SH-SY5Y (cell line): ENCODE measurements at regions not wholly inside any gene's neighbourhood (a gene's known extent, or its start where the extent isn't known, plus 50 kb on each side); places are given as distances from the start of the nearest gene placed in this dataset.

ENCODE experiments used
- GATA2 ChIP-seq: IDR thresholded peaks from 2 replicates; pipeline ENCODE4 v1.6.1; 2011; ENCODE audit warnings: mild to moderate bottlenecking, low read depth, low read length
- GATA3 ChIP-seq: IDR thresholded peaks from 2 replicates; pipeline ENCODE4 v1.6.1; 2011; ENCODE audit warnings: low read depth, mild to moderate bottlenecking, low read length, moderate library complexity

GRCh38 chr2:8379128-8379527, 302.7 kb upstream of the ID2 start:
- no peak for TF ChIP-seq GATA3
- no peak for TF ChIP-seq GATA2
